HG02763 (cell line): ENCODE measurements at regions not wholly inside any gene's neighbourhood (a gene's known extent, or its start where the extent isn't known, plus 50 kb on each side); places are given as distances from the start of the nearest gene placed in this dataset.
"Not testable (repeated sequence)": the region's sequence is repeated elsewhere in the genome, so short reads cannot be mapped to it uniquely, and the experiment has no call there.

ENCODE experiments used
- ATAC-seq: cut with Tn5 transposase; IDR thresholded peaks from one replicate; pipeline ENCODE4 v1.9.1; 2021; ENCODE audit warnings: mild to moderate bottlenecking, moderate library complexity; ENCODE audit not compliant: unreplicated experiment

- no peak for ATAC-seq
These were observed 151.6 kb upstream of the ZNF337 start for GRCh38 chr20:25848222-25848621.

- ATAC-seq, result not testable (repeated sequence)
These were observed 148.0 kb upstream of the ZNF337 start for GRCh38 chr20:25844640-25845039.

- not testable (repeated sequence) for ATAC-seq
These were observed 116.9 kb upstream of the ZNF337 start for GRCh38 chr20:25813511-25813910.

GRCh38 chr20:25798174-25798993, 101.7 kb upstream of the ZNF337 start:
- not testable (repeated sequence) for ATAC-seq

GRCh38 chr20:25797062-25797461, 100.4 kb upstream of the ZNF337 start:
- ATAC-seq, result not testable (repeated sequence)

- not testable (repeated sequence) for ATAC-seq
These were observed 80.6 kb upstream of the ZNF337 start for GRCh38 chr20:25777241-25777640.

GRCh38 chr20:25774711-25775110, 78.1 kb upstream of the ZNF337 start:
- not testable (repeated sequence) for ATAC-seq

GRCh38 chr20:25774203-25774602, 77.5 kb upstream of the ZNF337 start:
- ATAC-seq, result not testable (repeated sequence)

GRCh38 chr20:25772437-25772836, 75.8 kb upstream of the ZNF337 start:
- not testable (repeated sequence) for ATAC-seq

GRCh38 chr20:25771818-25772217, 75.2 kb upstream of the ZNF337 start:
- not testable (repeated sequence) for ATAC-seq

GRCh38 chr20:25761596-25761995, 64.9 kb upstream of the ZNF337 start:
- ATAC-seq, result no peak

GRCh38 chr20:25761046-25761445, 64.4 kb upstream of the ZNF337 start:
- ATAC-seq, result not testable (repeated sequence)

GRCh38 chr20:25750765-25751696, 54.4 kb upstream of the ZNF337 start:
- peak; percentile 76 for ATAC-seq

- no peak for ATAC-seq
These were observed 53.6 kb upstream of the ZNF337 start for GRCh38 chr20:25750220-25750764.

GRCh38 chr20:25749649-25750048, 53.0 kb upstream of the ZNF337 start:
- no peak for ATAC-seq
